ENCODE measurements at regions not wholly inside any gene's neighbourhood (a gene's known extent, or its start where the extent isn't known, plus 50 kb on each side); places are given as distances from the start of the nearest gene placed in this dataset.

GRCh38 chr2:14952400-14952963 is 320.0 kb downstream of the LRATD1 start:
- ATAC-seq = no peak
- TF ChIP-seq ZNF8 (CRISPR knock-in tag; IDR thresholded peaks at IDR 0.05) (no peak), OSR1 (CRISPR knock-in tag; IDR thresholded peaks at IDR 0.05) (no peak), PPARA (CRISPR knock-in tag; IDR thresholded peaks at IDR 0.05; ENCODE audit: borderline replicate concordance) (no peak), PATZ1 (CRISPR knock-in tag; IDR thresholded peaks at IDR 0.05; ENCODE audit: borderline replicate concordance) (no peak), ARNTL (CRISPR knock-in tag; IDR thresholded peaks at IDR 0.05; ENCODE audit: borderline replicate concordance, low read depth) (no peak), BACH2 (CRISPR knock-in tag; IDR thresholded peaks at IDR 0.05; ENCODE audit: borderline replicate concordance) (no peak)

GRCh38 chr2:14960686-14961324 is 328.3 kb downstream of the LRATD1 start:
- ATAC-seq = no peak
- TF ChIP-seq PATZ1 (CRISPR knock-in tag; IDR thresholded peaks at IDR 0.05; ENCODE audit: borderline replicate concordance) (no peak), TOX (CRISPR knock-in tag; IDR thresholded peaks at IDR 0.05; ENCODE audit: borderline replicate concordance) (no peak), PPARA (CRISPR knock-in tag; IDR thresholded peaks at IDR 0.05; ENCODE audit: borderline replicate concordance) (no peak), CREB5 (CRISPR knock-in tag; IDR thresholded peaks at IDR 0.05; ENCODE audit: low read depth) (no peak), POU6F1 (CRISPR knock-in tag; IDR thresholded peaks at IDR 0.05; ENCODE audit: borderline replicate concordance, low read depth) (no peak), ZC3H10 (CRISPR knock-in tag; IDR thresholded peaks at IDR 0.05) (no peak), SNAI2 (CRISPR knock-in tag; IDR thresholded peaks at IDR 0.05) (no peak), ARNTL (CRISPR knock-in tag; IDR thresholded peaks at IDR 0.05; ENCODE audit: borderline replicate concordance, low read depth) (no peak), ZNF70 (CRISPR knock-in tag; IDR thresholded peaks at IDR 0.05) (no peak), TSHZ2 (CRISPR knock-in tag; IDR thresholded peaks at IDR 0.05) (no peak)

- ATAC-seq = no peak
- TF ChIP-seq OSR1 (CRISPR knock-in tag; IDR thresholded peaks at IDR 0.05) (no peak), ZFP3 (CRISPR knock-in tag; IDR thresholded peaks at IDR 0.05) (no peak)
Observed at GRCh38 chr2:14967729-14968128, 335.2 kb downstream of the LRATD1 start.

- ATAC-seq = no peak
- TF ChIP-seq GLIS3 (CRISPR knock-in tag; IDR thresholded peaks at IDR 0.05) = no peak
- no peak for TF ChIP-seq CSDC2 (CRISPR knock-in tag; IDR thresholded peaks at IDR 0.05)
- no peak for TF ChIP-seq CREB5 (CRISPR knock-in tag; IDR thresholded peaks at IDR 0.05; ENCODE audit: low read depth)
- no peak for TF ChIP-seq BACH2 (CRISPR knock-in tag; IDR thresholded peaks at IDR 0.05; ENCODE audit: borderline replicate concordance)
- TF ChIP-seq PATZ1 (CRISPR knock-in tag; IDR thresholded peaks at IDR 0.05; ENCODE audit: borderline replicate concordance) = no peak
- TF ChIP-seq TOX (CRISPR knock-in tag; IDR thresholded peaks at IDR 0.05; ENCODE audit: borderline replicate concordance) = no peak
- TF ChIP-seq PPARA (CRISPR knock-in tag; IDR thresholded peaks at IDR 0.05; ENCODE audit: borderline replicate concordance) = no peak
- TF ChIP-seq ISL1 (CRISPR knock-in tag; IDR thresholded peaks at IDR 0.05) = no peak
- TF ChIP-seq POU6F1 (CRISPR knock-in tag; IDR thresholded peaks at IDR 0.05; ENCODE audit: borderline replicate concordance, low read depth) = no peak
- no peak for TF ChIP-seq ZFP3 (CRISPR knock-in tag; IDR thresholded peaks at IDR 0.05)
- TF ChIP-seq ZC3H10 (CRISPR knock-in tag; IDR thresholded peaks at IDR 0.05) = no peak
- TF ChIP-seq ZFP30 (CRISPR knock-in tag; IDR thresholded peaks at IDR 0.05) = no peak
Observed at GRCh38 chr2:14975381-14975780, 342.9 kb downstream of the LRATD1 start.
